ENCODE measurements at regions not wholly inside any gene's neighbourhood (a gene's known extent, or its start where the extent isn't known, plus 50 kb on each side); places are given as distances from the start of the nearest gene placed in this dataset.

DNA sequence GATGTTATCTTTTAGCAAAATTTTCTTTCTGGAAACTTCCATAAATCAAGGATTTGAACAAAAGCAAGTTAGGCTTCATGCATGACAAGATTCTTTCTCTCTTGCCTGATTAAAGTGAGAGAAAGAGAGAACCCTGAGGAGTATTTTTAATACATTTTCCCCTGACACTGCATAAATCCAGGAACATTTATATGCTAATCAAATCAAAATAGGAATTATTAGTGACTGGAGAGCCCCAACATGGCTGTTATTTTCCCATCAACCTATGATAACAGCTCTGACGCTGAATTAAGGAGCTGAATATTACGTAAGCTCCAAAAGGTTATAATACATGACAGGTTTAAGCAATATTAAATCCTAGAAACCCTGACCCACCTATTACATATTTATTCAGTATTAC is 930.2 kb upstream of the PIK3C3 start:
- ATAC-seq, result no peak
- WGBS, result 93% methylated on average over 2 of the region's 2 CpGs
- intact Hi-C loops (cut with DNase I), result no loop called here
- no peak overlapping the region for H3K4me3 ChIP-seq (ENCODE audit: low read length)
- H3K27ac ChIP-seq (ENCODE audit: low read length), result no peak overlapping the region
- no peaks in the 10 kb centered on the region for H3K27me3 ChIP-seq (ENCODE audit: control insufficient read depth, insufficient read depth)
- H3K9me3 ChIP-seq (ENCODE audit: control insufficient read depth, low read length), result no peaks in the 10 kb centered on the region
- no peak for DNase-seq
- H3K4me1 ChIP-seq (ENCODE audit: control insufficient read depth, insufficient read depth, low read length), result no peaks in the 10 kb centered on the region

DNA sequence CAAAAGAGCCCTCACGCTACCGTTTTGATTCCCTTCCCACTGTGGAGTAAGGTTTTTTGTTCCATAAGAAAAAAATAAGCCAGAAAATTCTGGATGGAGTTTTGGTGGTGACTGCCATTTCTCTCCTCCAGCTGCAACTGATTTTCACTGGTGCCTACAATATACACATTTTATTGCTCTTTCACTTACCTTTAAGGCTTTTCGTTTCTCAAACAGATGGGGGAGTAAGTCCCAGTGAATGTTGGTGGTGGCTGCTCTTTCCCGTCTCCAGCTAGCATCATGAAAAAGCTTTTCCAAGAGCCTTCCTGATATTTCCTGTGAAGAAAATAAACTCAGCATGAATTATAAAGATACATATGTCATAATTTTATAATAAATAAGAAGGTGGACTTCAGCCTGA is 932.5 kb upstream of the PIK3C3 start:
- 52% methylated on average over 4 of the region's 4 CpGs for WGBS
- Histone ChIP-seq H3K9me3 (ENCODE audit: control insufficient read depth, low read length) (no peaks in the 10 kb centered on the region), H3K27ac (ENCODE audit: low read length) (no peak overlapping the region), H3K4me1 (ENCODE audit: control insufficient read depth, insufficient read depth, low read length) (no peaks in the 10 kb centered on the region), H3K27me3 (ENCODE audit: control insufficient read depth, insufficient read depth) (no peaks in the 10 kb centered on the region), H3K4me3 (ENCODE audit: low read length) (no peak overlapping the region)
- DNase-seq, result no peak
- intact Hi-C loops (cut with DNase I), result no loop called here
- no peak for ATAC-seq

DNA sequence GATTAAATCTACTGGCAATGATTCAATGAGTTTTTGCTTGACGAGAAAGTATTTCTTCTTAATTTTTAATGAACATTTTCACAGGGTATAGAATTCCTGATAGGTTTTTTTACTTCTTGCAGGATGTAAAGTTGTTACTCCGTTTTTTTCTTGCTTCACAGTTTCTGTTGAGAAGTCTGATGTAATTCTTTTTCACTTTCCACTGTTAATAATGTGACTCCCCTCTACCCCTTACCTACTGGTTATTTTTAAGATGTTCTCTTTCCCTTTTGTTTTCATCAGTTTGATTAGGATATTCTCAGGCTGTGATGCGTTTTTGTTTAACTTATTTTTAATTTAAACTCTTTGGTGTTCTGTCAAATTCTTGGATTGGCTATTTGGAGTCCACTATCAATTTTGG is 933.9 kb upstream of the PIK3C3 start:
- WGBS, result 77% methylated on average over 3 of the region's 3 CpGs
- intact Hi-C loops (cut with DNase I), result no loop called here
- H3K9me3 ChIP-seq (ENCODE audit: control insufficient read depth, low read length), result no peaks in the 10 kb centered on the region
- DNase-seq, result no peak
- no peak overlapping the region for H3K4me3 ChIP-seq (ENCODE audit: low read length)
- H3K27me3 ChIP-seq (ENCODE audit: control insufficient read depth, insufficient read depth), result no peaks in the 10 kb centered on the region
- no peak for ATAC-seq
- H3K4me1 ChIP-seq (ENCODE audit: control insufficient read depth, insufficient read depth, low read length), result no peaks in the 10 kb centered on the region
- H3K27ac ChIP-seq (ENCODE audit: low read length), result no peak overlapping the region

DNA sequence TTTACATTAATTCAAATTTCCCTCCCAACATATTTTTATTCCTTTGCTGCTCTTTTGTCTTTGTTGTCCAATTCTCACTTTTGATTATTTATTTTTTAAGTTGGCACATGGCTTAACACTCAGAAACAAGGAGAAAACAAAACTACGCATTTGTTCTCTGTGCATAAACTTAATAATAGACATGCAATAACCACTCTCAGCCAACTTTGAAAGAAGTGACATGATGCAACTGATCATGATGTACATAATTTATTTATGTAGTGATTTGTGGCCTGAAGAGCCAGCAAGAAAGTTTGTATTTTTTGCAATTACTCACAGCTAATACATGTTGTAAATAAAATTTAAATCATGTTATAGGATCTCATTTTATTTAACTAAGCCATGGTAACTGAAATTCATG is 942.8 kb upstream of the PIK3C3 start:
- intact Hi-C loops (cut with DNase I), result no loop called here
- no peak overlapping the region for H3K27ac ChIP-seq (ENCODE audit: low read length)

DNA sequence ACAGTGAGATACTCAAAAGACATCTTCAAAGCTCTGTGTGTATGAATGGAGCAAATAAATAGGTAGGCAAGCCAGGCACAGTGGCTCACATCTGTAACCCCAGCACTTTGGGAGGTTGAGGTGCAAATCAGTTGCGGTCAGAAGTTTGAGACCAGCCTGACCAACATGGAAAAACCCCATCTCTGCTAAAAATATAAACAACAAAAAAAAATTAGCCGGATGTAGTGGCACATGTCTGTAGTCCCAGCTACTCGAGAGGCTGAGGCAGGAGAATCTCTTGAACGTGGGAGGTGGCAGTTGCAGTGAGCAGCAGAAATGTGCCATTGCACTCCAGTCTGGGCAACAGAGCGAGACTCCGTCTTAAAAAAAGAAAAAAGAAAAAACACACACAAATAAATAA is 945.1 kb upstream of the PIK3C3 start:
- Histone ChIP-seq H3K4me1 (ENCODE audit: control insufficient read depth, insufficient read depth, low read length) (no peaks in the 10 kb centered on the region), H3K4me3 (ENCODE audit: low read length) (no peak overlapping the region), H3K27me3 (ENCODE audit: control insufficient read depth, insufficient read depth) (no peaks in the 10 kb centered on the region), H3K27ac (ENCODE audit: low read length) (no peak overlapping the region), H3K9me3 (ENCODE audit: control insufficient read depth, low read length) (no peaks in the 10 kb centered on the region)
- intact Hi-C loops (cut with DNase I), result no loop called here
- no peak for ATAC-seq
- WGBS, result 90% methylated on average over 6 of the region's 6 CpGs
- DNase-seq, result no peak

More for the DNA sequence above, 942.8 kb upstream of the PIK3C3 start:
- ATAC-seq (no peak), DNase-seq (no peak)
- Histone ChIP-seq H3K4me3 (ENCODE audit: low read length) (no peak overlapping the region), H3K4me1 (ENCODE audit: control insufficient read depth, insufficient read depth, low read length) (no peaks in the 10 kb centered on the region), H3K27me3 (ENCODE audit: control insufficient read depth, insufficient read depth) (no peaks in the 10 kb centered on the region), H3K9me3 (ENCODE audit: control insufficient read depth, low read length) (no peaks in the 10 kb centered on the region)
- WGBS, result 91% methylated on average over 1 of the region's 1 CpG

DNA sequence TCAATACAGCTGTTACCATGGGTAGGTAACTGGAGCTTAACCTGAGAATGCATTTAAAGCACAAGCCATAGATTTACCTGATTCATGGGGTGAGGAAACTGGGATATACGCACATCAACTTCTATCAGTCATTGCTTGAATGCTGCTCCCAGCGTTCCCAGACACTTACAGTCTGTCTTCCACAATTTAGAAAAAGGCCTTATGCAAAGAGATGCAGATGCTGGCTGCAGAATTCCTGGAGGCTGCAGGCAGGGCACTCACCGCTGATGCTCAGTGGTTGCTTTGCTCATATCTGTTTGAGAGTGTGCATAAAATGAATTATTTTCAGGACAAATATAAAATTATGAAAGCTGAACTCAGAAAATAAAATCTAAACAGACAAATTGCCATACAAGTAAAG is 950.7 kb upstream of the PIK3C3 start:
- 67% methylated on average over 3 of the region's 3 CpGs for WGBS
- Histone ChIP-seq H3K4me3 (ENCODE audit: low read length) (no peak overlapping the region), H3K9me3 (ENCODE audit: control insufficient read depth, low read length) (no peaks in the 10 kb centered on the region), H3K27me3 (ENCODE audit: control insufficient read depth, insufficient read depth) (no peaks in the 10 kb centered on the region), H3K4me1 (ENCODE audit: control insufficient read depth, insufficient read depth, low read length) (no peaks in the 10 kb centered on the region), H3K27ac (ENCODE audit: low read length) (no peak overlapping the region)
- intact Hi-C loops (cut with DNase I), result no loop called here
- no peak for ATAC-seq
- no peak for DNase-seq

DNA sequence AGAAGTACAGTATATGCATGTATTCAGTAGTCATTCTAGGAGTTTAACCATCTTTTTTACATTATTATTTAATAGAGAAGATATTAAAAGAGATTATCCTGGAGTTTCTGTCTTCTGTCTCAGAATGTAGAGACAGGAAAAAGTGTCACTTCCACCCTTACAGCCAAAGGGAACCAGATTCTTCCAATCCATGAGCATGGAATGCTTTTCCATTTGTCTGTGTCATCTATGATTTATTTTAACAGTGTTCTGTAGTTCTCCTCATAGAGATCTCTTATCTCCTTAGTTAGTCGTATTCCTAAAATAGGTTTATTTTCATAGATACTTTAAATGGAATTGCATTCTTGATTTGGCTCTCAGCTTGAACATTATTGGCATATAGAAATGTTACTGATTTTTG is 959.5 kb upstream of the PIK3C3 start:
- H3K4me1 ChIP-seq (ENCODE audit: control insufficient read depth, insufficient read depth, low read length), result no peaks in the 10 kb centered on the region
- no peak overlapping the region for H3K27ac ChIP-seq (ENCODE audit: low read length)
- no peak overlapping the region for H3K4me3 ChIP-seq (ENCODE audit: low read length)
- no peak for DNase-seq
- no peak for ATAC-seq
- intact Hi-C loops (cut with DNase I), result no loop called here
- no peaks in the 10 kb centered on the region for H3K27me3 ChIP-seq (ENCODE audit: control insufficient read depth, insufficient read depth)
- no peaks in the 10 kb centered on the region for H3K9me3 ChIP-seq (ENCODE audit: control insufficient read depth, low read length)
- 56% methylated on average over 1 of the region's 1 CpG for WGBS

DNA sequence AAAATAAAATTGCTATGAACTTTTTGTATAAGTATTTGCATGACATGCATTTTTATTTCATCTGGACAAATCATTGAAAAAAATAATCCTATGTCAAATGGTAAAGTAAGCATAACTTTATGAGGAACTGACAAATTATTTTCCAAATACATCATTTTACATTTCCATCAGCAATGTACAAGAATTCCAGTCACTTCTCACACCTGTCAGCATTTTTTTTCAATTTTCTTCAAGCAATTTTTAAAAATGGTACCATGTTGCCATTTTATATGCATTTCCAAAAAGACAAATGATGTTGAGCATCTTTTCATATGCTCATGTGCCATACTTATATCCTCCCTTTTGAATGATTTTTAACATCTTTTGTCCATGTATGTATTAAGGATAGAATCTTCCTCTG is 961.7 kb upstream of the PIK3C3 start:
- no peaks in the 10 kb centered on the region for H3K9me3 ChIP-seq (ENCODE audit: control insufficient read depth, low read length)
- no peak overlapping the region for H3K27ac ChIP-seq (ENCODE audit: low read length)
- no peak overlapping the region for H3K4me3 ChIP-seq (ENCODE audit: low read length)
- no peaks in the 10 kb centered on the region for H3K27me3 ChIP-seq (ENCODE audit: control insufficient read depth, insufficient read depth)
- no peak for ATAC-seq
- intact Hi-C loops (cut with DNase I), result no loop called here
- DNase-seq, result no peak
- H3K4me1 ChIP-seq (ENCODE audit: control insufficient read depth, insufficient read depth, low read length), result no peaks in the 10 kb centered on the region

DNA sequence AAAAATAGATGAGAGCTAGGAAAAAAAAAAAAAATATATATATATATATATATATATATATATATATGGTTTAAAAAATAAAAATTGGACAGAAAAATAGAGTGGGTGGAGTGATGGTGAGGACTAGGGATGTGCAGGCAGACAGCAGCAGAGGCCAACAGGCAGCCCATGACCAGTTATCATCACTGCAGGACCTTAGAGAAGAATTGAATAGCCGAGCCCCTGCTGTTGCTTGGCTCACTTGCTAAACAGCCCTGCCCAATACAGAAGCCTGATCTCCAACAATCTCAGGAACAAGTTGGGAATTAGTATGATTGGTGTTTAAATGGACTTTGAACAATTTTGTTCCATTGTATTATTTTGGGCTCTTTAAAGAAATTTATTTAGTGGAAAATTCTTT is 967.5 kb upstream of the PIK3C3 start:
- DNase-seq (no peak), ATAC-seq (no peak)
- intact Hi-C loops (cut with DNase I), result no loop called here
- Histone ChIP-seq H3K4me1 (ENCODE audit: control insufficient read depth, insufficient read depth, low read length) (no peaks in the 10 kb centered on the region), H3K9me3 (ENCODE audit: control insufficient read depth, low read length) (no peaks in the 10 kb centered on the region), H3K4me3 (ENCODE audit: low read length) (no peak overlapping the region), H3K27me3 (ENCODE audit: control insufficient read depth, insufficient read depth) (no peaks in the 10 kb centered on the region), H3K27ac (ENCODE audit: low read length) (no peak overlapping the region)
- WGBS, result 79% methylated on average over 1 of the region's 1 CpG

DNA sequence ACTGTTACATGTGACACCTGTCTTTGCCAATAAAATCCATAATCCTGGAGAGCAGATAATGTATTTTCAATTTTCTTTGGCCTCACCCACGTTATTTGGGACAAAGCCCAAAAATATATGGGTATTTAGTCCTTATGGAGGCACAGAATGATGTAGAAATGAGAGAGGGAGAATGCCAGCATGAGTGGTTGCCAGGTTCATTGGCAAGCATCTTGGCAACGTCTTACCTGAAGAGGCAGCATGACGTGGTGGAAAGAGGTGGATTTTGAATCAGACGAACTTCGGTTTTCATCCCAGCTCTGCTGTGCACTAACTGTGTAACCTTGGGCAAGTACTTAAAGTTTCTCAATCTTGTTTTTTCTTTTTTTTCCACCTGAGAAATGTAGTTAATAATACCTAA is 969.6 kb upstream of the PIK3C3 start:
- no peaks in the 10 kb centered on the region for H3K4me1 ChIP-seq (ENCODE audit: control insufficient read depth, insufficient read depth, low read length)
- intact Hi-C loops (cut with DNase I), result no loop called here
- H3K4me3 ChIP-seq (ENCODE audit: low read length), result no peak overlapping the region
- WGBS, result 82% methylated on average over 5 of the region's 5 CpGs
- DNase-seq, result no peak
- no peaks in the 10 kb centered on the region for H3K9me3 ChIP-seq (ENCODE audit: control insufficient read depth, low read length)
- H3K27me3 ChIP-seq (ENCODE audit: control insufficient read depth, insufficient read depth), result no peaks in the 10 kb centered on the region
- no peak for ATAC-seq
- H3K27ac ChIP-seq (ENCODE audit: low read length), result no peak overlapping the region

DNA sequence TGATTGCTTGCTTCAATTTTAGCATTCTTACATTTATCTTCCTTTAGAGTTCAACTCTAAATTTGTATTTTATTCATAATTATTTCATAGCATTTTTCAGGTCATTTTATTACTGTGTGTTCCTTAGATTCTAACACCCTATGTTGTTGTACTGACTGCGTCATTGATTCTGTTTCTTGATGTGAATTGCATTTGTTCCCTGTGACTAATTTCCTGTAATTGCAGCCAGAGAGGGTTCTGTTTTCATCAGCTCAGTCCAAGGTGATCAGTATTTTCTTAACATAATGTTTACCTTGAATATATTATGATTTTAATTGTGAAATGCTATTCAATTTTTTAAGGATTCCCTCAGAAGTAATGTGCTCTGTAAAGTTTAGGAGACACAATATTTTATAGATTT is 970.2 kb upstream of the PIK3C3 start:
- Histone ChIP-seq H3K4me1 (ENCODE audit: control insufficient read depth, insufficient read depth, low read length) (no peaks in the 10 kb centered on the region), H3K27me3 (ENCODE audit: control insufficient read depth, insufficient read depth) (no peaks in the 10 kb centered on the region), H3K27ac (ENCODE audit: low read length) (no peak overlapping the region), H3K9me3 (ENCODE audit: control insufficient read depth, low read length) (no peaks in the 10 kb centered on the region), H3K4me3 (ENCODE audit: low read length) (no peak overlapping the region)
- WGBS, result 84% methylated on average over 1 of the region's 1 CpG
- DNase-seq (no peak), ATAC-seq (no peak)
- intact Hi-C loops (cut with DNase I), result no loop called here

DNA sequence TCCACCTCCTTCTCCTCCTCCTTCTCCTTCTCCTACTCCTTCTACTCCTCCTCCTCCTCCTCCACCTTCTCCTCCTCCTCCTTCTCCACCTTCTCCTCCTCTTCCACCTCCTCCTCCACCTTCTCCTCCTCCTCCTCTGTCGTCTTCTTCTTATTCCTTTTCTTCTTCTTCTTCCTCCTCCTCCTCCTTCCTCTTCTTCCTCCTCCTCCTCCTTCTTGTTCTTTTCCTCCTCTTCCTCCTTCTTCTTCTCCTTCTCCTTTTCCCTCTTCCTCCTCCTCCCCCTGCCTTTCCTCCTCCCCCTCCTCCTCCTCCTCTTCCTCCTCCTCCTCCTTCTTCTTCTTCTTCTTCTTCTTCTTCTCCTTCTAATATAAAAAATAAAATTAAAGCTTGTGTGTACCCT is 971.2 kb upstream of the PIK3C3 start:
- intact Hi-C loops (cut with DNase I), result no loop called here
- no peaks in the 10 kb centered on the region for H3K4me1 ChIP-seq (ENCODE audit: control insufficient read depth, insufficient read depth, low read length)
- H3K9me3 ChIP-seq (ENCODE audit: control insufficient read depth, low read length), result no peaks in the 10 kb centered on the region
- no peak for DNase-seq
- ATAC-seq, result no peak
- WGBS, result 71% methylated on average over 1 of the region's 1 CpG
- no peaks in the 10 kb centered on the region for H3K27me3 ChIP-seq (ENCODE audit: control insufficient read depth, insufficient read depth)
- no peak overlapping the region for H3K27ac ChIP-seq (ENCODE audit: low read length)
- no peak overlapping the region for H3K4me3 ChIP-seq (ENCODE audit: low read length)
